ENCODE measurements at regions not wholly inside any gene's neighbourhood (a gene's known extent, or its start where the extent isn't known, plus 50 kb on each side); places are given as distances from the start of the nearest gene placed in this dataset.
A peak's percentile ranks its signal among the peaks of the same experiment; 100 is the strongest.
"Not testable (repeated sequence)": the region's sequence is repeated elsewhere in the genome, so short reads cannot be mapped to it uniquely, and the experiment has no call there.

GRCh38 chr1:201639826-201640225 lies 100.9 kb downstream of the NAV1 start:
- no peak for DNase-seq

- DNase-seq = no peak
Observed at GRCh38 chr1:201640624-201641023, 101.7 kb downstream of the NAV1 start.

- DNase-seq = no peak
Observed at GRCh38 chr1:201641524-201642253, 102.8 kb downstream of the NAV1 start.

GRCh38 chr1:201643835-201644104 lies 104.8 kb downstream of the NAV1 start:
- DNase-seq = no peak

- DNase-seq = no peak
Observed at GRCh38 chr1:201644197-201644596, 105.3 kb downstream of the NAV1 start.

- not testable (repeated sequence) for DNase-seq
Observed at GRCh38 chr1:201645000-201645399, 106.1 kb downstream of the NAV1 start.

GRCh38 chr1:201645956-201646355 lies 107.0 kb downstream of the NAV1 start:
- DNase-seq = no peak

GRCh38 chr1:201646411-201647022 lies 107.6 kb downstream of the NAV1 start:
- DNase-seq = no peak

- no peak for DNase-seq
Observed at GRCh38 chr1:201647094-201647493, 108.2 kb downstream of the NAV1 start.

GRCh38 chr1:201647722-201648065 lies 108.8 kb downstream of the NAV1 start:
- no peak for DNase-seq

GRCh38 chr1:201648066-201648906 lies 109.4 kb downstream of the NAV1 start:
- peak; percentile 71 for DNase-seq

- DNase-seq = no peak
Observed at GRCh38 chr1:201648907-201649721, 110.2 kb downstream of the NAV1 start.

- DNase-seq = peak; percentile 51
Observed at GRCh38 chr1:201649761-201650622, 111.1 kb downstream of the NAV1 start.

GRCh38 chr1:201650623-201650933 lies 111.7 kb downstream of the NAV1 start:
- DNase-seq = no peak

- no peak for DNase-seq
Observed at GRCh38 chr1:201652181-201652580, 113.3 kb downstream of the NAV1 start.

- DNase-seq = no peak
Observed at GRCh38 chr1:201653233-201653632, 114.3 kb downstream of the NAV1 start.

GRCh38 chr1:201653883-201654282 lies 115.0 kb downstream of the NAV1 start:
- DNase-seq = no peak

- peak; percentile 82 for DNase-seq
Observed at GRCh38 chr1:201655243-201655642, 116.3 kb downstream of the NAV1 start.

GRCh38 chr1:201655910-201656309 lies 117.0 kb downstream of the NAV1 start:
- DNase-seq = no peak

GRCh38 chr1:201656311-201657032 lies 117.5 kb downstream of the NAV1 start:
- DNase-seq = no peak

- DNase-seq = no peak
Observed at GRCh38 chr1:201659572-201659971, 120.6 kb downstream of the NAV1 start.
